GM12891 (cell line): ENCODE measurements at regions not wholly inside any gene's neighbourhood (a gene's known extent, or its start where the extent isn't known, plus 50 kb on each side); places are given as distances from the start of the nearest gene placed in this dataset.

ENCODE experiments used
- DNase-seq: peaks from one replicate; pipeline ENCODE4 v3.0.0; 2011; ENCODE audit warnings: low spot score; ENCODE audit not compliant: insufficient read length
- FAIRE-seq: peaks from 2 replicates; lab custom pipeline; 2011; peaks lifted over from hg19 to GRCh38; lab: Jason Lieb, UNC
- PAX5 ChIP-seq: IDR thresholded peaks from 2 replicates; pipeline ENCODE4 v1.6.1; 2011; ENCODE audit warnings: low read length, moderate library complexity, mild to moderate bottlenecking; ENCODE audit not compliant: insufficient read depth, severe bottlenecking
- POLR2A ChIP-seq: IDR thresholded peaks from 2 replicates; pipeline ENCODE4 v1.6.1; 2011; ENCODE audit warnings: low read depth, low read length, control low read depth
- POLR2AphosphoS5 ChIP-seq: IDR thresholded peaks from 2 replicates; pipeline ENCODE4 v1.6.1; 2011; ENCODE audit warnings: low read depth, low read length, control low read depth
- POU2F2 ChIP-seq: IDR thresholded peaks from 2 replicates; pipeline ENCODE4 v1.6.1; 2011; ENCODE audit warnings: low read depth, mild to moderate bottlenecking, control low read depth, low read length, moderate library complexity
- SPI1 ChIP-seq: IDR thresholded peaks from 2 replicates; pipeline ENCODE4 v1.6.1; 2011; ENCODE audit warnings: low read depth, low read length, control low read depth
- TAF1 ChIP-seq: IDR thresholded peaks from 2 replicates; pipeline ENCODE4 v1.6.1; 2011; ENCODE audit warnings: low read depth, low read length, control low read depth

- no peak for TF ChIP-seq POLR2AphosphoS5
- TF ChIP-seq SPI1 = no peak
- TF ChIP-seq POU2F2 = no peak
- no peak for FAIRE-seq
- no peak for DNase-seq
These were observed 122.7 kb upstream of the ADGRF1 start for GRCh38 chr6:47164877-47165276.

DNA sequence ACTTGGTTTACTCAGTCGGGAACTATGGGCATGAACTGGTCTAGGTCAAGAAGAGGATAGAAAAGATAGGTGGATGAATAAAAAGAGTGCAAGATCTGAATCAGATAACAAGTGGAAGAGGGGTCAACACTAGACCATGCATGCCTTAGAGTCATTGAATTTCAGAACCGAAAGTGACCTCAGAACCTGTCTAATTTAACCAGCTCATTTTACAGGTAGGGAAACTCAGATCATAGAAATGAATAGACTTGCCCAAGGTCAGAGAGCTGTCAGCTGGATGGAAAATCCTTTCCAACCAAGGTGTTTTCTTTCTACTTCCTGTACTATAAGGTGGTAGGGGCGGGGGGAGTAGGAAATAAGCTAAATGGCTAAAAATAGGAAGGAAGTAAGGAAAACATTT, 121.4 kb upstream of the ADGRF1 start:
- no peak for TF ChIP-seq TAF1
- no peak for TF ChIP-seq POU2F2
- no peak for TF ChIP-seq POLR2AphosphoS5
- TF ChIP-seq POLR2A = no peak
- TF ChIP-seq PAX5 = no peak
- no peak for TF ChIP-seq SPI1
- DNase-seq (no peak), FAIRE-seq (no peak)

DNA sequence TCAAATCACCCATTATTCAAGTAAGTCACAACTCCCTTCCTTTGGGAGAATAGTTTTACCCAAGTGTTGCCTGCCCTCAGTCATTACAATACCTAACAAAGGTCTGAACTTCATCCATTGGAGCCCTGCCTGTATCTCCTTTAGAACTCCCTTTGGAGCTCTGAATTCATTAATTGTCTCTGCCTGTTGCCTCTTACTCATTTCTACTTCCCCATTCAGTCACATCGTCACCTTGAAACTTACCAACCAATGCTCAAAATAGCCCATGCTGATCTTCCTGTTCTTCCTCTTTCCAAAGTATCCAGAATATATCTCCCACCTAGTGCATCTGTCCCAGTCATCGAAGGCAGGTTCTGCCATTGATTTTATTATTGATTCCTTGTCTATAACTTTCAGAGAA, 120.7 kb upstream of the ADGRF1 start:
- FAIRE-seq (peak; percentile 81), DNase-seq (no peak)
- TF ChIP-seq TAF1 (no peak), POU2F2 (no peak), POLR2A (no peak), POLR2AphosphoS5 (no peak), PAX5 (no peak), SPI1 (peak; percentile 37; the same call in 1 of the 2 replicates)

GRCh38 chr6:47162231-47162630, 120.1 kb upstream of the ADGRF1 start:
- FAIRE-seq (no peak), DNase-seq (no peak)
- no peak for TF ChIP-seq POLR2A

- no peak for FAIRE-seq
- DNase-seq = no peak
- TF ChIP-seq PAX5 (no peak), POLR2A (no peak), SPI1 (no peak), POU2F2 (no peak), TAF1 (no peak)
These were observed 119.1 kb upstream of the ADGRF1 start for GRCh38 chr6:47161176-47161687.

GRCh38 chr6:47160702-47161101, 118.6 kb upstream of the ADGRF1 start:
- DNase-seq (no peak), FAIRE-seq (no peak)
- TF ChIP-seq PAX5 (no peak), TAF1 (no peak), SPI1 (no peak), POLR2AphosphoS5 (no peak), POLR2A (no peak), POU2F2 (no peak)

GRCh38 chr6:47159763-47160162, 117.6 kb upstream of the ADGRF1 start:
- DNase-seq = no peak
- TF ChIP-seq POU2F2 (no peak), POLR2AphosphoS5 (no peak), POLR2A (no peak), PAX5 (no peak), TAF1 (no peak), SPI1 (no peak)
- FAIRE-seq = no peak

GRCh38 chr6:47157653-47158219, 115.6 kb upstream of the ADGRF1 start:
- TF ChIP-seq POU2F2 = no peak
- TF ChIP-seq POLR2A = no peak
- no peak for TF ChIP-seq PAX5
- TF ChIP-seq POLR2AphosphoS5 = no peak
- TF ChIP-seq TAF1 = no peak
- no peak for TF ChIP-seq SPI1
- FAIRE-seq (no peak), DNase-seq (no peak)

- DNase-seq = no peak
- FAIRE-seq = no peak
- TF ChIP-seq TAF1 (no peak), POLR2A (no peak), POU2F2 (no peak), SPI1 (no peak), POLR2AphosphoS5 (no peak), PAX5 (no peak)
These were observed 114.9 kb upstream of the ADGRF1 start for GRCh38 chr6:47157063-47157462.

- FAIRE-seq (no peak), DNase-seq (no peak)
These were observed 114.1 kb upstream of the ADGRF1 start for GRCh38 chr6:47156196-47156595.

GRCh38 chr6:47153404-47153755, 111.2 kb upstream of the ADGRF1 start:
- FAIRE-seq (no peak), DNase-seq (no peak)
- TF ChIP-seq TAF1 (no peak), POU2F2 (no peak), POLR2AphosphoS5 (no peak), SPI1 (no peak), PAX5 (no peak), POLR2A (no peak)

More at GRCh38 chr6:47156196-47156595, 114.1 kb upstream of the ADGRF1 start:
- TF ChIP-seq PAX5 = no peak
